ENCODE measurements at regions not wholly inside any gene's neighbourhood (a gene's known extent, or its start where the extent isn't known, plus 50 kb on each side); places are given as distances from the start of the nearest gene placed in this dataset.

GRCh38 chr9:96023486-96023885, 148.0 kb downstream of the ERCC6L2 start:
- TF ChIP-seq CTCF (IDR thresholded peaks at IDR 0.05) (no peak), POLR2A (IDR thresholded peaks at IDR 0.05) (no peak)

All from right lobe of liver (tissue), 4 donors.